HG03280 (cell line): ENCODE measurements at regions not wholly inside any gene's neighbourhood (a gene's known extent, or its start where the extent isn't known, plus 50 kb on each side); places are given as distances from the start of the nearest gene placed in this dataset.

Experiments
- ATAC-seq: cut with Tn5 transposase; IDR thresholded peaks from one replicate; pipeline ENCODE4 v1.9.1; 2021; ENCODE audit warnings: mild to moderate bottlenecking, moderate library complexity; ENCODE audit not compliant: unreplicated experiment

DNA sequence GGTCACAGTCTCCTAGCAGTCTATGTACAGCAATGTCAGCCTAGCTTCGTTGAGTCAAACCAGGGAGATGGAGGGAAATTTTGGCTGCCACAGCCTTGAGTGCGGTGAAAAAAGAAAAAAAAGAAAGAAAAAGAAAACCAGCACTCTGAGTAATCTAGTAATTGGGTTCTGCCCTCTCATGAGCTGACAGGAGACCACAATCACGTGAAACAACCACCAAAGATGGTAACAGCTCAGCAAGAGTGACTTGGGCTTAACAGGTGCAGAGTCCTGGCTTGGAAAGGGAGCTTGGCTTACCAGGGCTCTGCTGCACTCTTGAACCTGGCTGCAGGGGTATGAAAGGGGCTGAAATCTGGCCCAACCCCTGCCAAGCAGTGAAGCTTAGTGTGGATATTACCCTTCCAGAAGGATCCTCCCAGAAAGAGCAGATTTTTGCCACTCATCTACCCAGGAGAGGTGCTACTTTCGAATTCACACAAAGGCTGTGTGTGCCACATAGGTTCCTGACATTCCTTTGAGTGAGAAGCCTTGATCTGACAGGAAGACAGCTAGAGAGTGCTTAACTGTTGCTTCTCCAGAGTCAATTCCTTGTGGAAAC, 350.3 kb downstream of the PTTG2 start:
- peak; percentile 90 for ATAC-seq

DNA sequence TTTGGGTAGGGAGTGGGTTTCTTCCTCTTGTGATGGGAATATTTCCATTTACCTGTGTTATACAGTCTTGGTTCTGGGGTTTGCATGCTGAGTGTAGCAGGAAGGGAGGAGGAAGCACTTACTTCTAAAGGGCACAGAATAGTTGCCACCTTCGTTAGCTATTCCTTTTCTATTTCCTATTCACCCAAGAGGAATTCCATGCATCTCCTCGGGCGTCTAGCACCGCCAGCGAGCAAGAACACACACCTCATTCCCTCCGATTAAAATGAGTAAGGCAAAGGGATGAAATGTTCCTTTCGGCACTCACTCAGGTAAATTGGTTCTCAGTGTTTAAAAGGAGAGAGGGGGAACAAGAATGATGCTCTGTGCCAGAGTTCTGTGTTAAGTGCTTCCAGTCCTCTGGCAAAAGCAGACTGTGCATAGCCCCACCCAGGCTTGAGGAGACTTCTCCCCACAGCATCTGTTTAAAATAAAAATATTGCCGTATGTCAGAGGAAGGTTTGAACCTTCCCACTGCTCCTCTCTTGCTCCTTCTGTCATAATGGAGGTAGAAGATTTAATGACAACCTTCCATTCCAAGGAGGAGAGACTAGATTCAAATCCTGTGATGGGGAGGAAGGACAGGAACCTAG, 351.4 kb downstream of the PTTG2 start:
- ATAC-seq: no peak

DNA sequence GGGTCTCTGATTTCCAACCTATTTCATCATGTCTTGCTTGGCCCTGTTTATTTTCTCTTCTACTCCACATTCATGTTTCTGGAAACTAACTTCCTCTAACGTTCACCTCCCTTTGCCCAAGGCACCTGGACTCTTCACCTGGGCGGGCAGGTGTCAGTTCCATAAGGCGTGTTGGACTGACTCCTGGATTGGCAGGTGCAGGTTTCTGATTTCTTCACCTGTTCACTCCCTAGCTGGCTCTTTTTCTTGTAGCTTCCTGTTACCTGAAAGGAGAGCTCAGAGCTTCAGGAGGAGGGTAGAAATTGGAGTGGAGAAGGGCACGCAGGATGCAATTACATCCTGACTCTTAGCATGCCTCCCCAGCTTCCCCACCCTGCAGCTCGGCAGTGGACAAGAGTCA, 350.8 kb upstream of the KLF3 start:
- no peak for ATAC-seq

DNA sequence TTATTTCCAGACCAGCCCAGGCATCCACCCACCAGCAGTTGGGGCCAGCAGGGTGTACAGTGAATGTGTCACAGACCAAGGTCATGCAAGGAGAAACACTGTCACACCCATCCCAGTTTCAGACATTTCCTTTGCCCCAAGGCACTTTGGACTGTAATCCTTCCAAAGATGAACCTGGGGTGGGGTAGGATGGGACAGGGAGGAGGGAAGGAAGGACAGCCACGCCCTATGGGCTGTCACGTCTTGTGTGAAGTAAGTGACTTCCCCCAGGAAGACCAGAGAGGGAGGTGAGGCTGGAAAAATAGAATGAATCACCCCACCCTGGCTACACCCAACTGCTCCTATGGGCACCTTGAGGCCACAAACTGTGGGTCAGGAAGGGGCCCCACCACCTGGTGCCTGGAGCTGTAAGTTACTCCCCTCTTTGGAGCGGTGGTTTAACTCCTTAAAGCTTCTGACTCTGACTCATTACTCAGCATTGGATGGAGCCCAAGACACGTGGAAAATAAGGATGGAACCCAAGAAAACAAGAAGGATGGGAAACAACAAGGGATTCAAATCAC, 349.9 kb upstream of the KLF3 start:
- ATAC-seq: no peak

DNA sequence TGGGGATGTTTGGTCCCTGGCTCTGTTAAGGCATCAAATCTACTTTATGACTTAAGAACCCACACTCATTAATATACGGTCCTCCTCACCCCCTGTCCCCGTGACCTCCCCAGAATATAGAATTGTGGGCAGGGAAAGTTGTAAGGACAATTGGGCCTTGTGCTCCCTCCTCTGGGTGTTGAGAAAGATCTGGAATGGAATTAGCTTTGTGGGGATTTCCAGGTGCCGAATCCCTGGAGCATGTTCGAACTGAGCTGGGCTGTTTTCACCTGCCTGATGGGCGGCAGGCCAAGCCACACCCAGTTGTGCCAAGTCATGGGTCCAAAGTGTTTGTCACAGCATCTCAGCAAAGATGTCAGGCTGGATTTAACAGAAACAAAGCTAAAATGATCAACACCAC, 349.3 kb upstream of the KLF3 start:
- ATAC-seq: no peak

DNA sequence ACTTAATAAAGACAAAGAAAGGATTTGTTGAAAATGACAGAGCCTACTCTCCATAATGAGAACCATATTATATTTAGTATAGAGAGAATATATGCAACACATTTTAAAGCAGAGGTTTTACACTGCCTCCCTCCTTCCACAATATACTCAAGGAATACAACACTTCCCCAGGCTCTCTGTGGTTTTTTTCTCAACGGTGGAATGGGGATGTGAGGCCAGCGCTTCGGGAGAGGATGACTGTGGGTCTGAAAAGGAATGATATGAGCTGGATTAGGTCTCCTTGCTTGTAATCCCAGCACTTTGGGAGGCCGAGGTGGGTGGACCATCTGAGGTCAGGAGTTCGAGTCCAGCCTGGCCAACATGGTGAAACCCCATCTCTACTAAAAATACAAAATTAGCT, 348.7 kb upstream of the KLF3 start:
- no peak for ATAC-seq

DNA sequence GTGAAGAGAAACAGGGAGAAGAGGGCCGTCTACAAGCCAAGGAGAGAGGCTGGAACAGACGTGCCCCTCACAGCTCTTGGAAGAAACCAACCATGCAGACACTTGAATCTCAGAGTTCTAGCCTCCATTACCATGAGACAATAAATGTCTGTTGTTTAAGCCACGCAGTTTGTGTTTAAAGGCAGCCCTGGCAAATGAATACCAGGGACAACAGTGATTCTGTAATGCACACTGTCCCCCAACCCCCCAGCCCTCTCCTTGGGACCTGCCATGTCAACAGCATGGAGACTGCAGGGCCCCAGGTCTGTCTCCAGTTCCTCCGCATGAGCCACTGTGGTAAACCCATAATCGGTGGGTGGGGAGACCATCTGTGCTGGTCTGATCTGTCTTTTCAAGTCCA, 348.0 kb upstream of the KLF3 start:
- no peak for ATAC-seq

DNA sequence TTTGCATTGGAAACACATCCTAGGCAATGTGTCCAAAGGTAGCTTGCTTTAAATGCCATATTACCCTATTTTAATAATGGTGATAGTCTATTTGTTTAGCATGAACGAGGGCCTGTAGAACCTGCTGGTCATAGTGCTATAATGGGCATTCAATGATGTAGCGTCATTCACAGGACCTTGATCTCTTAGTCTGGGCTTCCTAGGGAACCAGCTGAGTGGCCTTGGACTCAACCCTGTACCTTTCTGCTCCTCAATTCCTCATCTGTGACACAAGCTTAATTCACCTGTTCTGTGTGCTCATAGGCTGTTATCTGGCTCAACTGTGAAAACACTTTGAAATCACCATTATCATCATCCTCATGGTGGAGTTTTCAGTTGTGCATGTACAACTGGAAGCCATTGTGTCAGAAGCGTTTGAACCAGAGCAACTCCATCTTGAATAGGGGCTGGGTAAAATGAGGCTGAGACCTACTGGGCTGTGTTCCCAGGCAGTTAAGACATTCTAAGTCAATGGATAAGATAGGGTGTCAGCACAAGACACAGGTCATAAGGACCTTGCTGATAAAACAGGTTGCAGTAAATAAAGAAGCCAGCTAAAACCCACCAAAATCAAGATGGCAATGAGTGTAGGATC, 346.8 kb upstream of the KLF3 start:
- no peak for ATAC-seq

DNA sequence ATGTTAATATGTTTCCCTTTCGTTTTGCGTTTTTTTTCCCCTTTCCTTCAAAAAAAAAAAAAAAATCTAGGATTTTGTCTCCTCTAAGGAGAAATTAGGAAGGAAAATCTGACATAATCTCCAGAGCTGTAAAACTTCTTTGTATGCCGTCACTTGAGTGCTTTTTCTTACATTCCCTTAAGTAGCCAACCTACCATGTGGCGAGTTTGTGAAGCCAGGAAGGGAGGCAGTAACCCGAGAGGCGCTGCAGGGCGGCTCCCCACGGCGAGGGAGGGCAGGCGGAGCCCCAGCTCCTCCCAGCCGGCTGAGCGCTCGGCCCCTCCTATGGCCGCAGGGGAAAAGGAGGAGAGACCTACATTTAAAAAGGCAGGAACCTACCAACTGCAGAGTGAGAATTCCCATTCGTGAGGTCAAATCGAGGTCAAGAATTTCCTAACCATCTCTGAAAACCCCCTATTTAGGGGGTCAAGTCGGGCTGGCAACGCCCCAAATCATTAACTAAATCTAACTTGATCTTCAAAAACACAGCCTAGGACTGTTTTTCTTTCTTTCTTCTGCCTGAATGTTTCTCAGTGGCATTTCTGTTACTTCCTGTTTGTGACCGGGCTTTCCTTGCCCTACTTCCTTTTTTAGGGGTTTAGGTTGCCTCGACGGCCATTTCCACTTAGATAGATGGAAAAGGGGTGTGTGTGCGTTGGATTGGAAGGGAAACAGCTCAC, 345.1 kb upstream of the KLF3 start:
- ATAC-seq: peak; percentile 91

DNA sequence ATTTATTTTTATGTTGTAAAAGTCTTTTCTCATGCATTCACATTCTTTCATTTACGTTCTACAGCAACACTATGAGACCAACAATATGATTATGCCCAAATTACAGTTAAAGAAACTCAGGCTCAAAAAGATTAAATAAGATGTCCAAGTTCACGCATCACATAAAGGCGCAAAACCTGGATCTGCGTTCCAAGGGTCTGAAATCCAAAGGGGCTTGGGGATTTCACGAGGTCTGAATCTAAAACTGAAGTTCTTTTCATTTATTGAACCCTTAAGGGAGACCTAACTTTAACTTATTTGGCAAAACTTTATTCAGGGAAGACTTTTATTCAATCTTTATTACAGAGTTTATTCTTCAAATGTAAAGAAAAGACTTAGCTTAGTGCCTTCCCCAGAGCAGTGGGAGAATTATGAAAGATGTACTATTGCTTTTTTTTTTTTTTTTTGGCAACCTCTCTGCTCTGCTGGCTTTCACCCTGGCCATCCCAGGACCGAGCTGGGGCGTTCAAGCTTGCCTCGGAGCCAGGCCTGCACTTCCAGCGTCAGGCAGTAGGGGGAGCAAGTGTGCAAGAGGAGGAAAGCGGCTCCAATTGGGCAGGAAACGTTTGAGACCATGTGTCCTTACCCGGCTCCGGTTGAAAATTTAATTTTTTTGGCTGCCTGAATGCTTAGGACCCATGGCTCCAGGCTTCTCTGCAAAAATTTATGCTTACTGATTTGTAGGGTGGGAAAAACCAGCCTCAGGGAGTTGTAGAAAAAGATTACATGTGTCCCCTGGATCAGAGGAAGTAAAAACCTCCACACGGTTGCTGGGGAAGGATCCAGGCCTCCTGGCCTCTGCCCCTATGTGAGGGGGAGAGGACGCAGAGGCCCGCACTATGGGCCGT, 344.3 kb upstream of the KLF3 start:
- ATAC-seq: peak; percentile 49

DNA sequence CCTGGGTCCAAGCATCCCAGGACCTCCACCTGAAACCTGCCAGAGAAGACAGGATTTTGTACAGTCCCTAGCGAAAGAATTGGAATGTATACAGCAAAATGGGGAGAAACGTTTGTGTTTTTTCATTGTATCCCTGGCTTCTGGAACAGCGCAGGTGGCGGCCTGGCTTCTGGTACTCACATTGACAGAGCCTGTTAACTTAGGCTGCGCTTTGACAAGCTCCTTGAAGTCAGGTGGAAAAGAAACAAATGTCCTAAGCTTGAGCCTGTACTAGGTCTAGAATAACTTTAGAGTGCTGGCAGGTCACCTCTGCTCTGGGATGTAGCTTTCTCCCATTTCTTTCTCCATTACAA, 343.7 kb upstream of the KLF3 start:
- no peak for ATAC-seq

DNA sequence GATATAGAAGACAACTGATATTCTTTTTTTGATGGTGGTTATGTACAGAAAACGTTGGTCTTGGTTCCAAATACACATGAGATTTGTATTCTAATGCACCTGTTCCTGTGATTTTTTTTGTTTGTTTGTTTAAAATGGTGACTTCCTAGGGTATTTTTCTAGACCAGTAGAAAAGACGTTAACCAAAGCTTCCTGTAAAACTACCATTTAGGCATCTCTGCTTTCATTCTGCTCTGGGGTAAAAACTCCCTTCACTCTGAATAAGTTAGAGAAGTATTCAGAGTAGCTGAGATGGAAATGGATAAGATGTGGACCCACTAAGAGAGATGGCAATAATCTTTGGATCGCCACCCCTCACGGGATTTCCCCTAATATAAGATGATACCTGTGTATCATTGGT, 343.2 kb upstream of the KLF3 start:
- ATAC-seq: no peak

DNA sequence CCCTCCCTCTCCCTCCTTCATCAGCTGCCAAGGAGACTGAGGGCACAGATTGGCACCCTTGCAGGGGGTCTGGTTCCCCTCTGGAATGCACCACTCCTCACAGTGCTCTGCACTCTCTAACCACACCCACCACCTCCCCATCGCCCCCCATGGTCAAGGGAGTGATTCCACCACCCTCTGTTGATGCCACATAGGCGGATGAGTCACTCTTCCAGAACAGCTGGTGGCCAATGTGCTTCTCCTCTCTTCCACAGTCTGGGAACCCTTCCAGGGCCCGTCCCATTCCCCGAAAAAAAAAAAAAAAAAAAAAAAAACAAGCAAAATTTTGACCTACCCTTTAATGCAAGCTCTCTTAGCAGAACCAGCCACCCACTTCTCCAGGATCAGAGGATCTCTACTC, 341.3 kb upstream of the KLF3 start:
- ATAC-seq: no peak

DNA sequence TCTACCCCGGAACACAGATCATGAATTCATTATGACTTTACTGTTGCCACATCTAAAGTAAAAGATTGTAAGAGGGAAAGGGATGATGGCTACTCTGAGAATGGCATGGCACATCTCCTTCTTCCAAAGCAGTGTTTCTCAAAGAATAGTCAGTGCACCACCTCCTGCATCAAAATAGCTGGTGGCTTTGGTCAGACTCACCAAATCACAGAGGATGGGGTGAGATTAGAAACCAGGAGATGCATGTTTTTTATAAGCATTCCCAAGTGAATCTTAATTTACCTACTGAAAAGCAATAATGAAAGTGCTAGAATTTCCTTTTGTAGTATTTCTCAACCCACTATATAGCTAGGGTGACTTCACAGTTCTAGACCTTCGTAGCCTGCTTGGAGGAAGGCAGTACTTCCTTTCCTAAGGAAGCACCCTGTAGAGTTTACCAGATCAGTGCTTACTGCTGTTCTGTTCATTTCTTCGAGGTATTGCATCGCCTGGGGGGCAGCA, 340.8 kb upstream of the KLF3 start:
- ATAC-seq: no peak

DNA sequence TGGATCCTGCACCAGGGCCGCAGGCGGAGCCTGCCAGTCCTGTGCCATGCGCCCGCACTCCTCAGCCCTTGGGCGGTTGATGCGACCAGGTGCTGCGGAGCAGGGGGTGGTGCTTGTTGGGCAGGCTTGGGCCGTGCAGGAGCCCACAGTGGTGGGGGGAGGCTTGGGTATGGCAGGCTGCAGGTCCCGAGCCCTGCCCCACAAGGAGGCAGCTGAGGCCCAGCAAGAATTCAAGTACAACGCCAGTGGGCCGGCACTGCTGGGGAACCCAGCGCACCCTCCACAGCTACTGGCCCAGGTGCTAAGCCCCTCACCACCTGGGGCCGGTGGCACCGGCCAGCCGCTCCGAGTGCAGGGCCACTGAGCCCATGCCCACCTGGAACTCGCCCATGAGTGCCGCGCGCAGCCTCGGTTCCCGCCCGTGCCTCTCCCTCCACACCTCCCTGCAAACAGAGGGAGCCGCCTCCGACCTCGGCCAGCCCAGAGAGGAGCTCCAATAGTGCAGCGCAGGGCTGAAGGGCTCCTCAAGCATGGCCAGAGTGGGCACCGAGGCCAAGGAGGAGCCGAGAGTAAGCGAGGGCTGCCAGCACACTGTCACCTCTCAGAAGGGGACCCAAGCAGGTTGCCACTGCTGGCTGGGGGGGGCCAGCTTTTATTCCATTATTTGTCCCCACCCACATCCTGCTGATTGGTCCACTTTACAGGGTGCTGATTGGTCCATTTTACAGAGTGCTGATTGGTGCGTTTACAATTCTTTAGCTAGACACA, 339.0 kb upstream of the KLF3 start:
- no peak for ATAC-seq

DNA sequence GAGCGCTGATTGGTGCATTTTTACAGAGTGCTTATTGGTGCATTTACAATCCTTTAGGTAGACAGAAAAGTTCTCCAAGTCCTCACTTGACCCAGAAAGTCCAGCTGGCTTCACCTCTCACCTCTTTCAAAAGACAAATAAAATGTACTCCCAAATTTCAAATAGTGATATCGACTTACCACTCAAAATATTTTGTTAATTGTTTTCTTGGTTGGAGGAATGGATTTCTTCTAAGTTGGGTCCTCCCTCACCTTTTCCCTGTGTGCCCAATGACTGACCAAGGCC, 338.4 kb upstream of the KLF3 start:
- no peak for ATAC-seq

DNA sequence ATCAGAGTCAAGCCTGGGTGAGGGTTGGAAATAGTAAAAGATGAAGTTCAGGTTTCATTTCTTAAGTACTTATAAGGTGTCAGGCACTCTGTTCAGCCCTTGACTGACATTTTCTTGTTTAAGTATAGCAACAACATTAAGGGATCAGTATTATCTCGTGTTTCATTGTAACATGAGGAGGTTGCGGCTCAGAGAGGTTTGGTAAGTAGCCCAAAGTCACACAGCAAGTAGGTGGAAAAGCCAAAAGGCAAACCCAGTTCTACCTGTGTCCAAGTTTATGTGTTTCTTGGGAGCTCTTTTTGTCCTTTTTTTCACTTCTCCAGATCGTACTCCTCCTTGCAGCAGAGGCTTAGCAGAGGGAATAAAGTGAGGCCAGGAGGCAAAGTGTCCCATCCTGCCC, 337.5 kb upstream of the KLF3 start:
- no peak for ATAC-seq

DNA sequence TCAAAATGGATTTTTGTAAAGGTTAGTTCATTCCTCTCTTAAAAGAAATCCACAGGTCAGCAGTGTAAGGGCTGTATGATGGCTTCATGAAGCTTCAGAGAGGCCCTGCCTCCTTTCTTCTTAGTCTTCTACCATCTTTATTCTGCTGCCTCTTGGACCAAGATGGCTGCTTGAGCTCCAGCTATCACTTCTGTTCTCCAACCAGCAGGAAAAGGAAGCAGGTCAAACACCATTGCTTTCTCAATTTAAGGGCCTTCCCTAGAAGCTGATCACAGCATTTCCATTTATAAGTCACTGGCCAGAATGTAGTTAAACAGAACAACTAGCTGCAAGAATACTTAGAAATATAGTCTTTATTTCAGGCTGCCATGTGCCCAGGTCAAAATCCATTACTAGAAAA, 336.8 kb upstream of the KLF3 start:
- ATAC-seq: no peak

DNA sequence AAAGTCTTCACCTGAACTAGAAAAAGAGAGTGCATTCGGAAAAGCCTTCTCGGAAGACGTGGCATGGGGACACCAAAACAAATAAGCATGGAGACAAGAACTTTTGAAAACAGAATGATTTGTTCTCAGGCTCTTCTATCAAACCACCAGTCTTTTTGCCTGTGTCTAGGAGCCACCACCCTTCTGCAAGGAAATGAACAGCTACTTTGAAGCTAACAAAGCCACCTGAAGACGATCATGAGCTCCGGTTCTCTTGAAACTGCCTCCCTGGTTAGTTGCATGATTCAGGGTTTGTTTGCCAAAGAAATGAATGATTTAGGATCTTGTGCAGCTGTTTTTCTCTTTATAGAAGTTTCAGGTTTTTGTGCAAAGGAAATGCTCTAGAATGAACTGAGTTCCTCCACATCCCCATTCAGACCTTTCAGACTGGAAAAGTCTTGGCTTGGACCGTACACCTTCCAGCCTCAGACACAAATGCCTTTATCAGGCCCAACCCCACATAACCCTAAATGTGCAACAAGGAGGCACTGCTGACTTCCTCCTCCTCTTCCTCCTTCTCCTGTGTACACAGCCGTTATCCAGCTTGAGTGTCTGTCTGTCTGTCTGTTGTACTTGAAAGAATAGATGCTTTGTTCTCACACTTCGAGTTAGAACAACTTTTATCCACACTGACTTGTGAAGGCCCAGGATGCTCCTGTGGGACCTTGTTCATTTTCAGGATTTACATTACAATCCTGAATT, 334.8 kb upstream of the KLF3 start:
- no peak for ATAC-seq
